Brain microvascular endothelial cell (primary cell): ENCODE measurements at regions not wholly inside any gene's neighbourhood (a gene's known extent, or its start where the extent isn't known, plus 50 kb on each side); places are given as distances from the start of the nearest gene placed in this dataset.

Source experiments
- DNase-seq: peaks from one replicate; pipeline ENCODE4 v3.0.0-alpha.2; 2020
- H3K27ac ChIP-seq: fragments of 250-450 bp; sonication (Bioruptor Pico); 2 replicates; pipeline ENCODE4 v1.5.1; 2020; ENCODE audit warnings: mild to moderate bottlenecking, moderate library complexity
- H3K27me3 ChIP-seq: fragments of 250-450 bp; sonication (Bioruptor Pico); replicated peaks from 2 replicates; pipeline ENCODE4 v1.5.1; 2020; ENCODE audit warnings: mild to moderate bottlenecking
- H3K36me3 ChIP-seq: fragments of 250-450 bp; sonication (Bioruptor Pico); replicated peaks from 2 replicates; pipeline ENCODE4 v1.5.1; 2020; ENCODE audit warnings: mild to moderate bottlenecking
- H3K4me3 ChIP-seq: 2 replicates; pipeline ENCODE4 v1.5.1; 2011; ENCODE audit warnings: low read depth, mild to moderate bottlenecking, control low read depth, low read length, moderate library complexity
- in situ Hi-C: cut with HindIII; loops from 2 replicates; pipeline ENCODE4 v1.10.0; 2017; ENCODE audit warnings: low sequenced_read_pairs, low pct_ligation_motif_present
- TF ChIP-seq, protein P1 (sequence below): IDR thresholded peaks from 2 replicates; pipeline ENCODE4 v1.5.1; 2011; ENCODE audit warnings: low read depth, mild to moderate bottlenecking, moderate library complexity, low read length, control low read depth, inconsistent platforms; ENCODE audit errors: missing control alignments

DNA sequence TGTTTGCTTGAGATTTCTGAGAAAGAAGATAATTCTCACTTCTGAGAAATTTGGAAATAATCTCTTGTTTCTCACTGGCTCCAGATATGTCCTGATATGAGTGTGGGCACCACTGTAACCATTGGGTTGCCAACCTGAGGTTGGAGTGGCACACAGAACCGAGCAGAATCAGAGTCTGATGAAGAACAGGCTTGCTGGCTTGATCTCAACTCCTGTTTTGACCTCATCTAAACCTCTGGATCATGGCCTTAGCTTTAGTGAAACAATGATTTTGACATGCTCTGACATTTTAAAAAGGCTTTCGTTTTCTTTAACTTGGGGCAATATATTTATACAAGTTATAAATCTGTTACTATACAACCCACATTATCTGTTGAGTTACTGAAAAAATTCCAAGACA lies 548.0 kb downstream of the IRS1 start:
- in situ Hi-C loops = no loop called here
- Histone ChIP-seq H3K27ac (no peak overlapping the region), H3K27me3 (no peaks in the 10 kb centered on the region), H3K36me3 (no peaks in the 10 kb centered on the region), H3K4me3 (no peak overlapping the region)
- TF ChIP-seq, protein P1, sequence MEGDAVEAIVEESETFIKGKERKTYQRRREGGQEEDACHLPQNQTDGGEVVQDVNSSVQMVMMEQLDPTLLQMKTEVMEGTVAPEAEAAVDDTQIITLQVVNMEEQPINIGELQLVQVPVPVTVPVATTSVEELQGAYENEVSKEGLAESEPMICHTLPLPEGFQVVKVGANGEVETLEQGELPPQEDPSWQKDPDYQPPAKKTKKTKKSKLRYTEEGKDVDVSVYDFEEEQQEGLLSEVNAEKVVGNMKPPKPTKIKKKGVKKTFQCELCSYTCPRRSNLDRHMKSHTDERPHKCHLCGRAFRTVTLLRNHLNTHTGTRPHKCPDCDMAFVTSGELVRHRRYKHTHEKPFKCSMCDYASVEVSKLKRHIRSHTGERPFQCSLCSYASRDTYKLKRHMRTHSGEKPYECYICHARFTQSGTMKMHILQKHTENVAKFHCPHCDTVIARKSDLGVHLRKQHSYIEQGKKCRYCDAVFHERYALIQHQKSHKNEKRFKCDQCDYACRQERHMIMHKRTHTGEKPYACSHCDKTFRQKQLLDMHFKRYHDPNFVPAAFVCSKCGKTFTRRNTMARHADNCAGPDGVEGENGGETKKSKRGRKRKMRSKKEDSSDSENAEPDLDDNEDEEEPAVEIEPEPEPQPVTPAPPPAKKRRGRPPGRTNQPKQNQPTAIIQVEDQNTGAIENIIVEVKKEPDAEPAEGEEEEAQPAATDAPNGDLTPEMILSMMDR = no peak
- DNase-seq = no peak

DNA sequence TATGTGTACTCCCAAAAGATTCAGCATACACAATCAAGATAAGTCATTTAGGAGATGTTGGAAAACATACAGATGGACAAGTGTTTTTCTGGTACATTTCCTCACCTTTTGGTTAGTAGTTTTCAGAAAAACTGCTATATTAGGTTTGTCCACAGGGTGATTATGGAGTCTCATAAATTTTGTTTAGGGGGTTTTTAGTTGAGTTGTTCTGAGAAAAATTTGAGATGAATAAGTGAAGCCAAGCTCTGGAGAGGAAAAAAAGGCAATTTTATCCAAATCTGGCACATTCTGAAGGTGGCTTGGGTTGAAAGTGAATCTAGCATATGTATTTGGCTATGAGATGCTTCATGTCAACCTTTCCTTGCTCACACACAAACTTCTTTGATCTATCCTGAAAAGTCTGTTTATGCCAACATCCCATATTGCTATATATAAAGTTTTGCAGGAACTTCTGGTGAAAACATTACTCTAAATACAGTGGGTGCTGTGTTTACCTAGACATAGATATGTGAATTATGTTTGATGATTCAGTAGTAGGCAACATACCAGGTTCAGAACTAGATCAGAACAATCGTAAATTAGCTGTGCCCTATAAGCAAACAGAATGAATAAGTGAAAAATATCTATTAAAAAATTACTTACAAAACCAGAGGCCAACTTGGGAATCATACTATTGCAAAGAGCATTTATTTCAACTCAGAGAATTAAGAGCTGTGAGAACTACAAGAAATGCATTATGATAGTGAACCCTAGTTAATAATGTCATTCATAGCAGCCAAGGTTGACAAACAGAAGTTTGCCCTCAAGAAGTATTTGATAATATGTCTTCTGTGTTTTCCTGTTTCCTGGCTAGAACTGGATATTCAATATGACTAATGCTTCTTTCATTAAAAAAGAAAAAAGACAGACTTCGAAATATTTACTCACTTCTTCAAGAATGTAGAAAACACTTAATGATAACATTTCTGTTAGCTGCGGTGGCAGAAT lies 552.0 kb downstream of the IRS1 start:
- no peak overlapping the region for H3K4me3 ChIP-seq
- no peak overlapping the region for H3K27ac ChIP-seq
- H3K36me3 ChIP-seq = no peaks in the 10 kb centered on the region
- TF ChIP-seq, protein P1 = no peak
- no peak for DNase-seq
- H3K27me3 ChIP-seq = no peaks in the 10 kb centered on the region
- in situ Hi-C loops = no loop called here

DNA sequence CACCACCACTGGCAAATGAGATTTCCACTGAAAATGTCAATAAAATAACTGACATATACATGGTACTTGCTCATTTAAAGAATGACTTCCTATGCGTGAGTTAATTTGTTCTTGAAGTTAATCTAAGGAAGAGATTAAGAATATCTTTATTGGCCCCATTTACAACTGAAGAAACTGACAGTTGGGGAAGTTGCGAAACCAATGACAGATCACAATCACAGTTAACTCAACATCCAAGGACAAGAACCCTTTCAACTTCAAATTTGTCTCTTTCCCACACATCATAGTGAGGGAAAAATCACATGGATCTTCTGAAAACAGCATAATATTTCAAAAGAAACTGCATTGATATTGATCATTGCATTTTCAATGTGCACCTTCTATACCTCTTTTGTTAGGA lies 565.4 kb downstream of the IRS1 start:
- Histone ChIP-seq H3K4me3 (no peak overlapping the region), H3K27ac (no peak overlapping the region), H3K36me3 (no peaks in the 10 kb centered on the region), H3K27me3 (no peaks in the 10 kb centered on the region)
- DNase-seq = no peak
- in situ Hi-C loops = no loop called here
- TF ChIP-seq, protein P1 = no peak

DNA sequence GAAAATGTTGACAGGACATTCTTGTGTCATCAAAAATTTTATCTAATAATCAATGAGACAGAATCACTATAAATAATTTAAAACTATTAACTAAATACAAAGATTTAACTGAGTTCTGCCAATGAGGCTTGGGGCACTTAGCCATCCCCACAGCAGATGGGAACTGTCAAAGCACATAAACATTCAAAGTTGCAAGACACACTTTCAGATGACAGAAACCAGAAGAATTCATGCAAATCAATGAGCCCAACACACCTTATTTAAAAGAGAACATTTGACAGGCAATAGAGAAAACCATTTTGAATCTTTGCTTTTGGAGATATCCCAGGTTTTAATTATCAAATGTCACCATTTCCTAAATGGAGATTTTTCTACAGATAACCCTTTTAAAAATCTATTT lies 566.2 kb downstream of the IRS1 start:
- no peak overlapping the region for H3K4me3 ChIP-seq
- in situ Hi-C loops = no loop called here
- H3K36me3 ChIP-seq = no peaks in the 10 kb centered on the region
- H3K27me3 ChIP-seq = no peaks in the 10 kb centered on the region
- DNase-seq = no peak
- TF ChIP-seq, protein P1 = no peak
- no peak overlapping the region for H3K27ac ChIP-seq

DNA sequence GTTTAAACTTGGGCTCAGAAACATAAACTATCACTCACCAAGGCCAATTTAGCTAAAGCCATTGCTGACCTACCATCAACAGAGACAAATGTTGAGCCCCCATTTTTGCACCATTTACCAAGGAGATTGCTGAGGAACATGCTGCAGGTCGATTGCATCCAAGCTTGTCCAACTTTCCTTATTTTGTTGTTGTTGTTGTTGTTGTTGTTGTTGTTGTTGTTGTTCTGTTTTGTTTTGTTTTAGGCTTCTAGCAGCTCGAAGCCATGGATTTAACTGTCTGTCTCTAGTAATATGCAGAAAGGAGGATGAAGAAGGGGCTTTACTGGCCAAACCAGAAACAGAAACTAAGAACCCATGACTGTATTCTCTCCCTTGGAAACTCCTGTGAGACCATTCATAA lies 571.5 kb downstream of the IRS1 start:
- no peak overlapping the region for H3K27ac ChIP-seq
- no peak for DNase-seq
- in situ Hi-C loops = no loop called here

More for the DNA sequence above, 571.5 kb downstream of the IRS1 start:
- Histone ChIP-seq H3K27me3 (no peaks in the 10 kb centered on the region), H3K36me3 (no peaks in the 10 kb centered on the region), H3K4me3 (no peak overlapping the region)
- TF ChIP-seq, protein P1 = no peak
